Pancreas (tissue), 10 donors: ENCODE measurements at regions not wholly inside any gene's neighbourhood (a gene's known extent, or its start where the extent isn't known, plus 50 kb on each side); places are given as distances from the start of the nearest gene placed in this dataset.

ENCODE experiments used
- ATAC-seq, 4 donors: fragments of 200-7000 bp; cut with Tn5 transposase; one replicate each; pipeline versions ENCODE4 v1.8.0 to v1.9.1; 2020; ENCODE audit warnings: mild to moderate bottlenecking in 4 of 4, moderate library complexity in 4 of 4
- DNase-seq, 6 donors: peaks; one replicate each; pipeline ENCODE4 v3.0.0-alpha.2; 2020
- FAIRE-seq: peaks from 2 replicates; lab custom pipeline; 2012; peaks lifted over from hg19 to GRCh38; lab: Jason Lieb, UNC
- H3K27ac ChIP-seq, 4 donors: fragments of 200-600 bp; sonication (generic); 1 replicate in 3 of 4; 2 replicates in 1 of 4; pipeline versions ENCODE4 v1.5.0 to v1.8.0; 2020
- H3K27me3 ChIP-seq, 4 donors: fragments of 200-600 bp; one replicate each; pipeline ENCODE4 v1.8.0; 2021
- H3K36me3 ChIP-seq, 3 donors: fragments of 200-600 bp; sonication (generic) in 1 of 3; one replicate each; pipeline versions ENCODE4 v1.5.0 to v1.8.0; 2020 to 2021
- H3K4me1 ChIP-seq, 3 donors: fragments of 200-600 bp; one replicate each; pipeline ENCODE4 v1.8.0; 2021
- H3K4me3 ChIP-seq, 4 donors: fragments of 200-600 bp; sonication (generic) in 2 of 4; one replicate each; pipeline versions ENCODE4 v1.5.0 to v1.8.0; 2020 to 2021
- H3K9me3 ChIP-seq, 4 donors: fragments of 200-600 bp; one replicate each; pipeline ENCODE4 v1.8.0; 2021
- WGBS, 2 donors: extraction: QIAGEN DNeasy Blood & Tissue Kit; methylation state at CpG; one replicate each; pipeline ENCODE4 v1.1.7; 2013; 5-methylcytosine and 5-hydroxymethylcytosine counted together
- intact Hi-C, 3 donors: fragments of 100-400 bp; cut with DNase I; formaldehyde crosslinking; loops; one replicate each; pipeline versions ENCODE4 v1.11.1 to v1.14.2; 2022
- TF ChIP-seq, protein P1 (sequence below), 4 donors: fragments of 200-600 bp; sonication (generic) in 3 of 4; IDR thresholded peaks; one replicate each; pipeline versions ENCODE4 v1.5.0 to v1.8.0; 2021; ENCODE audit warnings: antibody characterized with exemption in 4 of 4
- donor health status: healthy with polysubstance abuse.
- donor health status: DM: no; HTN: no; CAD: no; lungs with moderate emphysema.
- donor health status: DM: no; HTN: no; CAD: no.
- donor health status: control.
- donor health status: control.
- donor health status: Bipolar disorder and iron deficiency.
- donor health status: DM: yes; HTN: yes; CAD: no.
- donor health status: DM: no; HTN: no; CAD: no.
- donor health status: DM: no; HTN: no; CAD: no.
- donor health status: DM: yes; HTN: yes; CAD: no.

- 46 to 66% methylated on average over 3 of the region's 3 CpGs for WGBS, 2 donors
- DNase-seq (no peak), ATAC-seq (no peak), FAIRE-seq (no peak)
- no peaks in the 10 kb centered on the region for H3K9me3 ChIP-seq
- no peaks in the 10 kb centered on the region for H3K27me3 ChIP-seq
- intact Hi-C loops, result no loop called here
- TF ChIP-seq, protein P1, sequence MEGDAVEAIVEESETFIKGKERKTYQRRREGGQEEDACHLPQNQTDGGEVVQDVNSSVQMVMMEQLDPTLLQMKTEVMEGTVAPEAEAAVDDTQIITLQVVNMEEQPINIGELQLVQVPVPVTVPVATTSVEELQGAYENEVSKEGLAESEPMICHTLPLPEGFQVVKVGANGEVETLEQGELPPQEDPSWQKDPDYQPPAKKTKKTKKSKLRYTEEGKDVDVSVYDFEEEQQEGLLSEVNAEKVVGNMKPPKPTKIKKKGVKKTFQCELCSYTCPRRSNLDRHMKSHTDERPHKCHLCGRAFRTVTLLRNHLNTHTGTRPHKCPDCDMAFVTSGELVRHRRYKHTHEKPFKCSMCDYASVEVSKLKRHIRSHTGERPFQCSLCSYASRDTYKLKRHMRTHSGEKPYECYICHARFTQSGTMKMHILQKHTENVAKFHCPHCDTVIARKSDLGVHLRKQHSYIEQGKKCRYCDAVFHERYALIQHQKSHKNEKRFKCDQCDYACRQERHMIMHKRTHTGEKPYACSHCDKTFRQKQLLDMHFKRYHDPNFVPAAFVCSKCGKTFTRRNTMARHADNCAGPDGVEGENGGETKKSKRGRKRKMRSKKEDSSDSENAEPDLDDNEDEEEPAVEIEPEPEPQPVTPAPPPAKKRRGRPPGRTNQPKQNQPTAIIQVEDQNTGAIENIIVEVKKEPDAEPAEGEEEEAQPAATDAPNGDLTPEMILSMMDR (IDR thresholded peaks at IDR 0.05), result no peak
- no peak overlapping the region for H3K27ac ChIP-seq
- H3K4me3 ChIP-seq, result no peak overlapping the region
- H3K4me1 ChIP-seq, result no peaks in the 10 kb centered on the region
- H3K36me3 ChIP-seq, result no peaks in the 10 kb centered on the region
Measured at GRCh38 chr20:60317401-60317800, 359.2 kb downstream of the CDH26 start.

GRCh38 chr20:60321601-60322000 is 363.4 kb downstream of the CDH26 start:
- DNase-seq, result no peak
- Histone ChIP-seq H3K4me3 (no peak overlapping the region), H3K27ac (no peak overlapping the region), H3K36me3 (no peaks in the 10 kb centered on the region), H3K27me3 (no peaks in the 10 kb centered on the region), H3K9me3 (no peaks in the 10 kb centered on the region), H3K4me1 (no peaks in the 10 kb centered on the region)
- ATAC-seq, result no peak
- no peak for FAIRE-seq
- TF ChIP-seq, protein P1 (IDR thresholded peaks at IDR 0.05), result no peak
- 38 to 75% methylated on average over 3 of the region's 3 CpGs for WGBS, 2 donors
- intact Hi-C loops, result no loop called here

DNA sequence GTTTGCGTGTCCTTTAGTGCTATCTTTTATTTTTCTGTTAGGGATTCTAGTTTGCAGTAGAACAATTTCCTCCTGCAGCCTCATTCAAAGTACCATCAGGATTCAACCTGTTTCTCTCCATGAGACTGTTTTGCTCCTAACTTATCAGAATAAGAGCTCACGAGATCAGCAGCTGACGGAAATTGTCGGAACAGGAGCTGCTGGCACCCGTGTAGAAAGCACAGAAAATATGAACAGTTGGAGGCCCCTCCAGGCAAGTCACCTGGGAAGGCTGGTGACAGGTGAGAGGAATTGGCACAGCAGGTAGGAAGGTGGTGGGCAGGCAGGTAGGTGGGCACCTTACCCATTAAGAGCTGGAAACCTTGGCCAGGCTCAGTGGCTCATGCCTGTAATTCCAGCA is 368.6 kb downstream of the CDH26 start:
- TF ChIP-seq, protein P1 (IDR thresholded peaks at IDR 0.05), result no peak
- FAIRE-seq, result no peak
- Histone ChIP-seq H3K27me3 (no peaks in the 10 kb centered on the region), H3K4me3 (no peak overlapping the region), H3K4me1 (no peaks in the 10 kb centered on the region), H3K36me3 (no peaks in the 10 kb centered on the region), H3K9me3 (no peaks in the 10 kb centered on the region), H3K27ac (no peak overlapping the region)
- no peak for ATAC-seq
- intact Hi-C loops, result no loop called here
- DNase-seq, result no peak
- WGBS, 2 donors, result 57 to 80% methylated on average over 5 of the region's 5 CpGs

DNA sequence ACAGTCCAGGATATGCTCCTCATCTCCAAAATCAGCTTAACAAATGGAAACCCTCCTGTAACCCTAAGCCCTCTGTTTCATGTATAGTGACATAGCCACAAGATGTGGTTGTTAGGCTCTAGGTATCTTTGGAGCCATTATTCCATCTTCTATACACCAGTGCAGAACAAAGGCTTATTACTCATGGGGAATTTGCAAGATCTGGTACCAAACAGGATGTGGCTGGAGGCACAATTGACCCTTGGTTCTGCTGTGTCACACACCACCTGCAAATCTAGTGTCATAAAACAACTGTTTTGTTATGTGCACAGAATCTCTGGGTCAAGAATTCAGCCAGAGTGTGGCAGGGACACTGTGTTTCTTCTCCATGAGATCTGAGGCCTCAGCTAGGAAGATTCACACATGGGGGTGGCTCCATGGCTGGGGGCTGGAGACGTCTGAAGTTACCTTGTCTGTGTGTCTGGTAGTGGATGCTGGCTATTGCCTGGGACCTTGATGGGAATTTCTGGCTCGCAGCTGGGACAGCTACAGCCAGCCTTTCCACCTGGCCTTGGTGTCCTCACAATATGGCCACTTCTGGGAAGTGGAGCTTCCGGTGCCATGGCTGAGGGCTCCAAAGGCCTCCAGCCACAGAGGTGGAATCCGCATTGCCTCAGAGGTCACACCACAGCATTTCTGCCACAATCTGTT is 369.9 kb downstream of the CDH26 start:
- no peaks in the 10 kb centered on the region for H3K4me1 ChIP-seq
- H3K9me3 ChIP-seq, result no peaks in the 10 kb centered on the region
- TF ChIP-seq, protein P1 (IDR thresholded peaks at IDR 0.05), result no peak
- H3K27me3 ChIP-seq, result no peaks in the 10 kb centered on the region
- 63 to 81% methylated on average over 4 of the region's 4 CpGs for WGBS, 2 donors
- H3K36me3 ChIP-seq, result no peaks in the 10 kb centered on the region
- DNase-seq (no peak), FAIRE-seq (no peak), ATAC-seq (no peak)
- H3K4me3 ChIP-seq, result no peak overlapping the region
- intact Hi-C loops, result no loop called here
- H3K27ac ChIP-seq, result no peak overlapping the region

GRCh38 chr20:60330461-60330860 is 372.2 kb downstream of the CDH26 start:
- Histone ChIP-seq H3K4me3 (no peak overlapping the region), H3K9me3 (no peaks in the 10 kb centered on the region), H3K36me3 (no peaks in the 10 kb centered on the region), H3K27me3 (no peaks in the 10 kb centered on the region), H3K4me1 (no peaks in the 10 kb centered on the region), H3K27ac (no peak overlapping the region)
- intact Hi-C loops, result no loop called here
- 35 to 52% methylated on average over 3 of the region's 3 CpGs for WGBS, 2 donors
- FAIRE-seq (no peak), ATAC-seq (no peak), DNase-seq (no peak)
- TF ChIP-seq, protein P1 (IDR thresholded peaks at IDR 0.05), result no peak
